Fibroblast of peridontal ligament (primary cell): ENCODE measurements at regions not wholly inside any gene's neighbourhood (a gene's known extent, or its start where the extent isn't known, plus 50 kb on each side); places are given as distances from the start of the nearest gene placed in this dataset.
"Not testable (repeated sequence)": the region's sequence is repeated elsewhere in the genome, so short reads cannot be mapped to it uniquely, and the experiment has no call there.

Experiments used
- DNase-seq: peaks from one replicate; pipeline ENCODE4 v3.0.0-alpha.2; 2010; ENCODE audit errors: extremely low read depth

DNA sequence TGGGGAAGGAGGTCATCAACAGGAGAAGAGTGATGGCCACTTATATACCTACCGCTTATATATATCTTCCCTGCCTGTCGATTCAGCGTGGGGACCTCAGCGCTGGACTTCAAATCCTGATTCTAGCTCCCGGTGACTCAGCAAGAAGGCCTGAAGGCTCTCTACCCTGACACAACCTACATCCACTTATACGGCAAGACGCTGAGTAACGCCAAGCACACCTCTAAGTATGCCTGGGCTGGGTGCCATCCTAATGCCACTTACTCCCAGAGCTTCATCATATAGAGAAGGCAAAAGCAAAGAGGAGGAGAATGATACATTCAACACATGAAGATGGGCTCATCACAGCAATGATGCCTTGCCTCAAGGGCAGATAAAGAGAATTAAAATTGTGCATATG, 198.3 kb downstream of the CHIC2 start:
- no peak for DNase-seq

DNA sequence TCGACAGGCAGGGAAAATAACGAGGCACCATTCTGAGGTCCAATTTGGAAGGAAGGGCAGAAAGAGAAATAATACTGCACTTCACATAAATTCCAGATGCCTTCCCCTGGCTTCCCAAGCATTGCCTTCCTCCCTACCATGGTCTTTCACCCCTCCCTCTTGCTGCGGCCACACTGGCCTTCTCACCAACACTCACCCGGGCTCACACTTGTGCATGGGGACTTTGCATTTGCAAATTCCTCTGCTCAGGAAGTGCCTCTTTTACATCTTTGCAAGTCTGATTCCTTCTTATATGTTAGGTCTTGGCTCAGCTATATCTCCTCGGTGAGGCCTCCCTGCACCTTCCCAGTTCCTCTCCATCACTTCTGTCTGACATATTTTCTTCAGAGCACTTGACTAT, 199.4 kb downstream of the CHIC2 start:
- DNase-seq: no peak

DNA sequence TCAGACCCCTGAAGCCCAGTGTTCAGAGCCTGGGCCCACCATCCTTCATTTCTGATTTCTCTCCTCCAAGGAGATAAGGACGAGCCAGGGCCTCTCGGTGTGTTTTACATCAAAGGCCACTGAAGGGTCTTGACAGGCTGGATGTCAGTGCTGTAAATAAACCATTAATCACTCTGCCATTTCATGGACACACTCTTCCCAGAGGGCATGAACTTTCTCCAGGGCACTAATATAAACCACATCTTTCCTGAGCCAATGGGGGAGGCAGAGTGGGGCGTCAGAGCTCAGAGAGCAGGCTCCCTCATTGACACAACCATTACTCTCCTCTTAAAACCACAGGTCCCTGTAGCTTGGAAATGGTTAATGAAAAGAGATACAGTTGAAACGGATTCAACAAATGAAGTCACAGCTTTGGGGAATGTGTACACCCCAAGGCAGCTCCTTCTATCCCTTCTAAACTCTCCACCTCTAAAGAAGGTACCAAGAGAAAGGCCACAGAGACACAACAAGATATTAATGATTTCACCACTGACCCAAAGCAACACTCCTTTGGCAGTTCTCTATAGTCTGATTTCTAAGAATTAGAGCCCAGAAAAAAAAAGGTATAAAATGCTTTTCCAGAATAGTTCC, 200.6 kb downstream of the CHIC2 start:
- DNase-seq: peak; percentile 19

DNA sequence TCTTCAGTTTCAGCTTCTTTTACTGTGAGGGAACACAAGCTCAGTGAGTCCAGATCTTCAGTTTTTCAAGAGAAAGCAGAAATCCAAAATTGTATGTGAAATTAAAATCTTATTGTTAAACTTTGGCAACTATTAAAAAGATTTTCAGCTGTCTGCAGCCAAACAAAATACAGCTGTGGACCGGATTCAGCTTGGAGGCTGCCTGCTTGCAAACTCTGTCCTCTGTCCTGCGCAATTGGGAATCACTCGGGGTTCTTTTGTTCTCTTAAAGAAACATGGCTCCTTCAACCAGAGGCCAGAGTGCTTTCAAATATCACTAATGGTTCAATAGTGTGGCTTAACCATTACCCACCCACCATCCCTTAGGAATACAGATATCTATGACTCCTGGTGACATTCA, 201.2 kb downstream of the CHIC2 start:
- peak; percentile 75 for DNase-seq

GRCh38 chr4:53861856-53862610, 202.4 kb downstream of the CHIC2 start:
- DNase-seq: peak; percentile 97

DNA sequence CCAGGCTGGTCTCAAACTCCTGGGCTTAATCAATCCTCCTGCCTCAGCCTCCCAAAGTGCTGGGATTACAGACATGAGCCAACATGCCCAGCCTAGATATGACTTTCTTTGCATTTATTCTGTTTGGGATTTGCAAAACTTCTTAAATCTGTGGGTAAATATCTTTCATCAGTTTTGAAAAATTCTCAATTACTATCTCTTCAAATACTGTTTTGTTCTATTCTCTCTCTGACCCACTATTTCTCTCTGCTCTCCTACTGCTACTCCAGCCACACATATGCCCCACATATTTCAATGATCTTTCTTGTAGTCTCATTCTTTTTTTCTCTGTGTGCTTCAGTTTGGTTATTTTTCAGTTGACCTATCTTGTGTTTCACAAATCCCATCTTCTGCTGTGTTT, 205.1 kb downstream of the CHIC2 start:
- DNase-seq: no peak

GRCh38 chr4:53858744-53859143, 205.7 kb downstream of the CHIC2 start:
- DNase-seq: no peak

GRCh38 chr4:53855581-53856250, 208.7 kb downstream of the CHIC2 start:
- DNase-seq: peak; percentile 75

DNA sequence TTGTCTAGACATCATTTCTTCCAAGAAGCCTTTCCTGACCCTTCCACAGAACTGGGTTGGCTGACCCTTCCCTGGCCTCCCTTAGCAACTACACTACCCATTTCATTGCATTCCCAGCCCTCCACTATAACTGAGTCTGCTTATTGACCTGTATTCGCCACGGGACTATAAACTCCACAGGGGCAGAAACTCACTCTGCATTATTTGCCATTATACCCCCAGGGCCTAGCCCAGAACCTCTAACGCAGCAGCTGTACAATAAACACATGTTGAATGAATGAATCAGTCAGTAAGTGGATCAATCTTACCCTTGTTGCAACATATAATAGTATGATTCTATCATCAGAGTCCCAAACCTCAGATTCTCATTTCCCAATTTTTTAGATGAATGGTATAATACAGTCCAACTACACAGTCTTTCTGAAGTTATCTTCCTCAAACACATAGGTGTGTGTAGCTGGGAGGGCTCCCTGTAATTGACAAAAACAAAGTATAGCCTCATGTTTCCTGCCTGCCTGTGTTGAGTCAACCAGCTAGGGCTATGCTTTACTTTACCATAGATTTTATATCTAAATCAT, 209.3 kb downstream of the CHIC2 start:
- DNase-seq: peak; percentile 83

GRCh38 chr4:53852343-53852742, 212.1 kb downstream of the CHIC2 start:
- DNase-seq: peak; percentile 94

DNA sequence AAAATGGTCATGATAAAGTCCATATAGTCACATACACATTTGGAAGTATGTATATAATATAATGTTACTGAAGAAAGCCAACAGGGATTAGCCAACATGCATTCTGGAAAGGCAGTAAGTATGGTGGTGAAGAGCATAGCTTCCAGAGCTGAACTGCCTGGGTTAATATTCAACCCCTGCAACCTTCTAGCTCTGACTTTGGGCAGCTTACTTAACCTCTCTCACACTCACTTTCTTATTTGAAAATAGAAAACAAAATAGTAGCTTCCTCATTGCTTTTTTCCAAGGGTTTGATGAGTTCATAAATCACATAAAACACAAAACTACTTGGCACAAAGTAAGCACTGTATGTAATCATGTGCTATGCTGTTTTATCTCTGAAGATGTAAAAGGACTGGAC, 216.4 kb downstream of the CHIC2 start:
- DNase-seq: no peak

DNA sequence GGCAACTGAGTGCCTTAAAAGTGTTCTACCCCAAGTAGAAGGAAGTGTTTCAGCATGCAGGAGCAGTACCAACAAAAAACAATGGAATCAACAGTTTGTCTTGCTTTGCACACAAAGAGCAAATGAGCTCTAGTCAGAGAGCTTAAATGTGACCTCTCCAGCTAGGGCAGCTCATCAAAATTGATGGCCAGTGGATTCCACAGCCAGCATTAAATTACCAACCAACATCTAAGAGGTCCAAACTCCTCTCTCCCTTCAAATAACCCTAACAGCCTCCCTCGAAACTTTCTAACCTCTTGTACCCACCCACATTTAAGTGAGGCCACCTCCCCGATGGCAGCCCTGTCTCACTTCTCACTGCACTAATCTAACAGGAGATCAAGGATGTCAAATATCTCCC, 219.9 kb downstream of the CHIC2 start:
- DNase-seq: no peak

GRCh38 chr4:53844133-53844532, 220.3 kb downstream of the CHIC2 start:
- DNase-seq: no peak

GRCh38 chr4:53841711-53842110, 222.7 kb downstream of the CHIC2 start:
- no peak for DNase-seq

GRCh38 chr4:53840643-53841042, 223.8 kb downstream of the CHIC2 start:
- DNase-seq: no peak

- DNase-seq: not testable (repeated sequence)
Observed at GRCh38 chr4:53833302-53834003, 231.0 kb downstream of the CHIC2 start.

GRCh38 chr4:53832549-53832948, 231.9 kb downstream of the CHIC2 start:
- no peak for DNase-seq

GRCh38 chr4:53830511-53830910, 233.9 kb downstream of the CHIC2 start:
- no peak for DNase-seq

DNA sequence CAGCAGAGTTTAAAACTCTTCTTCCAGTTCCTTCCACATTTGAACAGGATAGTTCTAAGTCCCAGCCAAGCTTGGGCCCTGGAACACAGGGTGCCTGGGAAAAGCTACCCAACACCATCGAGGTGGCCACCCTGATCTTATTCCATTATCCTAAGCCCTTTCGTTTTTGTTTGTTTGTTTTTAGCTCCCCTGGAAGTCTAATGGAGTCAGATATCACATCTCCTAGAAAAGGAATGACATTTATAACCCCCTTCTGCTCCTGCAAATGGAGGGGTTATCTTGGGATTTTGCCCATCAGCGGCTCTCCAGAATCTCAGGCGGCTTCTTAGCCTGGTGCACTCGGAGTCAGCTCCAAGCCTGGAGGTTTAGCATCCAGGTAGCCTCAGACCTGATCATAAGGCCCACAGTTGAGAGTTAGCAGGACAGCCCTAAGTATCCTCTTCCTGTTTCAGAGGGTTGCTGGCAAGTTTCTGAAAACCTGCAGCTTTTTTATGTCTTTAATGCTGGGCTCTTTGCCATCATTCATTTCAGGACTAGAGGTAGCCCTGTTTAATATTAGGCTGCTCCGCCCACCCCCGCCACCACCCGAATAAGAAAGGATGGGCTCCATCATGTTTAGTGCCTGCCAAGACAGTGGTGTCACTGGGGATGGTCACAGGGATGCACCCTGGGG, 230.0 kb upstream of the LNX1 start:
- DNase-seq: no peak

GRCh38 chr4:53818104-53818503, 226.8 kb upstream of the LNX1 start:
- DNase-seq: peak; percentile 72

- no peak for DNase-seq
Observed at GRCh38 chr4:53816561-53816960, 225.3 kb upstream of the LNX1 start.
